ENCODE measurements at regions not wholly inside any gene's neighbourhood (a gene's known extent, or its start where the extent isn't known, plus 50 kb on each side); places are given as distances from the start of the nearest gene placed in this dataset.

DNA sequence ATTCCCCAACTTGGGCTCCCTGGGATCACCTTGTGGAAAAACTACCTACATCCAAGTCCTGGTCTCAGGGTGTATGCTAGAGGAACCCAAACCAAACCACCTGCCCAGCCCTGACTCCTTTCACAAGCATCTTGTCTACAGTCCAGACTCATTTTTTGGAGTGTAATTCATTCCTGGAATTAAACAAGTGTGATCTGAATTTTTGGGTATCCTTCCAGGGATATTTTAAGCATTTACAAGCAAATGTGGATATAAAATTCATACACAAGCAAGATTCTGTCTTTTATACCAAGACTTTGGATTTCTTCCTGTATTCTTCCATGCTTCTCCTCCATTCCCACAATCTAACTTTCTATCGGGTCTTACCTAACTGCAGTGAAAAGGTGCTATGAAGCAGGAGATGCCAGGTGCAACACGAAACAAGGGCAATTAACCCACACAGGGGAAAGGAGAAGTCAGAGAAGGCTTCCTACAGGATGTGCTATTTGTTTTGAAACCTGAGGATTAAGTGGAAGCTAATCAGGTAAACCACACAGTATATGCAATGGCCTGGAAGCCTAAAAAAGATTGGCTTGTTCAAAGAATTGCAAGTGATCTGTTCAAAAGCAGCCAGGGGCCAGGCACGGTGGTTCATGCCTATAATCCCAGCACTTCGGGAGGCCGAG, 417.2 kb upstream of the C16orf82 start:
- no peak for DNase-seq

DNA sequence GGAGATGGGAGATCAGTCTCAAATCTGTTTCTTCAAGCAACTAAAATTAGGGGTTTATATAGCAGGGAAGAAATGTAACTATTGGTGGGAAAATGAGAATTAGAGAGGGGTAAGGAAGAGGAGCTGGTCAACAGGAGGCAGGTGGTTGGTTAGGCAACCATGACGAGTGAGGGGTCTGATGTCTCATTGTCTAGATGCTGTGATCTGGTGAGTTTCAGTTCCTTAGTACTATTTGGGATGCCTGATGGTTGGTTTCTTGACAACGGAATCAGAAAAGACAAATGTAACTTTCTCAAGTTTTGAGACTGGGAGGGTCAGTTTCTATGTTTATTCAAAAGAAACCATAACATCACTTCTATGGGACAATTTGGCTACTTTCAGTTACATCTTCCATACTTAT, 415.3 kb upstream of the C16orf82 start:
- no peak for DNase-seq

DNA sequence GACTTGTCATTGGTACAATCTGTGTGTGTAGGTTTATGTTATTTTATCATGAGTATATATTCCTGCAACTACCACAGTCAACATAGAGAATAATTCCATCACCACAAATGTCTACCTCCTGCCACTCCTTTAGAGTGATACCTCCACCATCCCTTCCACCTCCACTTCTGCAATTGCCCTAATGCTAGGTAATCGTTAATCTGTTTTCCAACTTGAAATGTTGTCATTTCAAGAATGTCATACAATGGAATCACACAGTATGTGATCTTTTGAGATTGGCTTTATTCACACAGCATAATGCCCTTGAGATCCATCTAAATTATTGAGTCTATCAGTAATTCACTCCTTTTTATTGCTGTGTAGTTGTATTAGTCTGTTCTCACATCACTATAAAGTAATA, 414.8 kb upstream of the C16orf82 start:
- DNase-seq = no peak

DNA sequence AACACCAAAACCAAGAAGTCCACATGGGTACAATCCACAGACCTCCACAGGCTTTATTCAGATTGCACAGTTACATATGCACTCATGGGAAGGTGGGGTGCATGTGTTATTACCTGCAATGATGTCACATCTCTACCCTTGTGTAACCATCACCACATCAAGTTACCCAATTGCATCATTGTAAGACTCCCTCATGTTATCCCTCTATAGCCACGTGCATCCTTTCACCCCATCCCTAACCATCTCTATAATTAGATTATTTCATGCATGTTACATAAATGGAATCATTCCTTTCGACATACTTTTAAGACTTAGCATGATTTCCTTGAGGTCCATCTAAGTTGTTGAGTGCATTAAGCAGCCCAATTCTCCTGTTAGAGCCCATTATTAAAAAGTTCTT, 408.2 kb upstream of the C16orf82 start:
- DNase-seq = no peak

DNA sequence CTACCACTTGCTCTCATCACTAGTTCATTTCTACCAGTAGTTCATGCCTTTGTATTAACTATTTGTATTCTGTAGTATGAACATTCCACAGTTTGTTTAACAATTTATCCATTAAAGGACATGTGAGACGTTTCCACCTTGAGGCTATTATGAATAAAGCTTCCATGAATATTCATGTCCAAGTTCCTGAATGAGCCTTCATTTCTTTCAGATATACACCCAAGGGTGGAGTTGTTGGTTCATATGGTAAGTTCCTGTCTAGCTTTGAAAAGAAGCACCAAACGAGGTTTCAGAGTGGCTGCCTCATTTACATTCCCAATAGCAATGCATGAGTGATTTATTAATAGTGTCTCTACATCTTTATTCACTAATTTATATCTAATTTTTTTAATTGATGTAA, 407.8 kb upstream of the C16orf82 start:
- DNase-seq = no peak

DNA sequence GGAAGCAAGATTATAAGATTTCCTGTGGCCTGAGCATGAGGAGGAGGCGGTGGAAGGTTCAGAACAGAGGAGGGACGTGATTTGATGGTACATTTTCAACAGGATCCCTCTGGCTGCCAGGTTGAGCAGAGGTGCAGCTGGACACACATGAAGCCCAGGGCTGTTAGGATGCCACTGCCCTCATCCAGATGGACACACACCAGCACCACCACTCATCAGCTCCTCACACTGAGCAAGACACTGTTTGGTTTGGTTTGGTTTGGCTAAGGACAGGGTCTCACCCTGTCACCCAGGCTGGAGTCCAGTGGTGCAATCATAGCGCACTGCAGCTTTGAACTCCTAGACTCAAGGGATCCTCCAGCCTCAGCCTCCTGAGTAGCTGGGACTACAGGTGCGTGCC, 402.6 kb upstream of the C16orf82 start:
- DNase-seq = no peak

DNA sequence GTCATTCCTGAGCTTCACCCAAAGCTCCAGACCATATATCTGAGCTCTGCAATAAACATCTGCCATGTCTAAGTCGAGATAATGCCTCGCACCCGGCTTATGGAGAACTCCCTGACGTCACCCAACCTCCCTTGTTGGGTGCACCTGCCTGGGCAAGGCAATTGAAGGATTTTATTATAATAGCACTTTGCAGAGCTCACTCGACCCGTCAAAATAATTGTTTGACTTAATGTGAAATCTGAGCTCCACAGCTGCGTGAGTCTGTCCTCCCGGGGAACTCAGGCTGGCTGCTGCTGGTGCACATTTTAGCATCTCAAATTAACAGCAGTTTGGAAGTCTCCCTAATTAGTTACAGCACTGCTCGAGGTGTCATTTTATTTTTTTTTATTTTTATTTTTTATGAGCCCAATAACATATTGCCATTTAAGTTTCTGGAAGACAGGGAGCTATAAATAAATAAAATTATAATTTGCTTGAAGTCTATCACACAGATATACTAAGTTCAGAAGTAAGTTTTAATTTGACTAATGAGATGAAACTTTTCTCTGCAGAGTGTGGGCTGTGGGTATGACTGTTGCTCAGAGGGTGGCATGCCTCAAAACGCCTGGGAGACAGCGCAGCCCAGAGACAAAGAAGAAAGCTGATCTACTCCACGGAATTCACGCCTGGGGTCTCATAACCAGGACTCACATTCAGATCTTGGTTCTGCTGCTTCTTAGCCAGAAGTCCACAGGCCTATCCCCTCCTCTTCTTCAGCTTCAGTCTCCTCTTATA, 401.4 kb upstream of the C16orf82 start:
- peak in 4 of 56 donors; percentile 0 to 19 (median 11) for DNase-seq

DNA sequence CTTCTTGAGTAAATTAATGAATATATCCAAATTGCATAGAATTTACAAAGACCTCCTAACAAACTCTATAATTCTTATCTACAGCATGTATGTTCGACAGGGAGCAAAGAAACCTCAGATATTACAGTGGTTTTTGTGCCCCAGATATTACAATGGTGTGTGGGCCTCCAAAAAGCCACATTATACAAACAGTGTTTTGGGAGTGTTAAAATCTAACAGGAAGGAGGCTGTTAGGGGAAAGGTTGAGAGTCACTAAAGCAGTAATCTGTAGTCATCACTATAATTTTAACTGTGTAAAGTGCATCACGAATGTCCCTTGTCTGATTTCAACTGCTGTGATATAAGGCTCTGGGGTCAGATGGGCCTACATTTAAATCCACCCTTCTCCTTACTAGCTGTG, 400.2 kb upstream of the C16orf82 start:
- no peak for DNase-seq

DNA sequence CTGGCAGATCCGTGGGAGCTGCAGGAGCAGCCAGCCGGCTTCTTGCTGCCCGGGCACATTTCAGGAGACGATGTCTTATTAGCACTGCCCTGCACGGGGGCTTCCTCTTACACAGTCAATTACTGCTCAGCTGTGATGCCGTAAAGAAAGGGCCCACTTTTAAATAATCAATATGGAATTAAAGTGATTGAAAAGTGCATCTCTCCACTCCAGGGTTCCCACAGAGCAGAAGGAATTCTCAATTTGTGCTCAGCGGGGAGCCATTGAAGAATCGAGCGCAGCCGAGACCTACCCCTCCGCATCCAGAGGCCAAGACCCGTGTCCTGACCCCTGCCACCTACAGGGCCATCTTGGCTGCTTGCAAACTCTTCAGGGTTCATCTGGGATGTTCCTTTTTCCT, 399.4 kb upstream of the C16orf82 start:
- DNase-seq = no peak

DNA sequence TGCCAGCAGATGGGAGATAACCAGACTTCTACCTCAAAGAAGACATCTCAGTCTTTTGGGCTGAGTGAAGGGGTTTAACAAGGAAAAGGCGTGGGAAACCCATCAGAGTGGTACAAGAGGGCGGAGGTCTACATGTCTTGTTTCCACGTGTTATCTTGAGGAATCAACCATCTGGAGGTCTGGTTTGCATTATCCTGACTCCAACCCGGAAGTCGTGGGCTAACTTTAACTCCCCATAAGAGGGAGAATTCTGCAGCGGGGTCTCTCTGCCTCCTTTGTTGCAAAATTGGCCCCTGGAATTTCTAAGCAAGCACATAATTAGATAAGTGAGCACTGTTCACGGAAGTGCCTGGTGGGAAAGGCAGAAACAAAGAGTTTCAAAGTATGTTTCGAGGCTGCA, 398.7 kb upstream of the C16orf82 start:
- DNase-seq = no peak

DNA sequence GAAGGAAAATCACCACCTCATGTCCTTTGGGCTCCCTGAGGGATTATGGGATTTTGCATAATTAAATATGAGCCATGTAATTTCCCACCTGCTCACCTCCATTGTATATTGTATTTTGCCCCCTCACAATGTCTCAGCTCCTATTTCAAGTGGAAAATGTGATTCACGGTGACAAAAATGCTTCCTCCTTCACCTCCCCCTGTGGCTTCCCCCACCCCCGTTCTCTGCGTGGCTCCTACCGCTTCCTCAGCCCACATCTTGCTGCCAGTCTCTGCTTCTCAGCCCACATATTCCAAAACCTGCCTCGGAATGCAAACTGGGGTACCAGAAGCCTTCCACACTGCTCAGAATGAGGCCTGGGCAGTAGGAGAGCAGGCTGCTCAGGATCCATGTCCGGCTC, 394.5 kb upstream of the C16orf82 start:
- DNase-seq = peak in 13 of 56 donors; percentile 0 to 32 (median 6)

DNA sequence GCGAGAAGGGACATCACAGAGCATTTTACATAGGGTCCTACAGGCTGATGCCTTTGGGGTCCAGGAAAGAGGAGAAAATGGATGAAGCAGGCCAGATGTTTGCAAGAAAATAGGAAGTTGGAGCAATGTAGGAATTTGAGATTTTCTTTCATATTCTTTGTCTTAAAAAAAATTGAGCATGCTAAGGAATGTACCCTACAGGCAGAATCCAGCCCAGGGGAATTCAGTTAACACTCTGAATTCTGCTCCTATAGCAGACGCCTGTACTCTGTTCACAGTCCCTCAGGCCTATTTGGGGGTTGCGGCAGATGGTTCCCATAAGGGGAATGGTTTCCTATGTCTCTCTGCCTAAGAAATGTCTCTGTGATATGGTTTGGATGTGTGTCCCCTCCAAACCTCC, 393.7 kb upstream of the C16orf82 start:
- DNase-seq = no peak

DNA sequence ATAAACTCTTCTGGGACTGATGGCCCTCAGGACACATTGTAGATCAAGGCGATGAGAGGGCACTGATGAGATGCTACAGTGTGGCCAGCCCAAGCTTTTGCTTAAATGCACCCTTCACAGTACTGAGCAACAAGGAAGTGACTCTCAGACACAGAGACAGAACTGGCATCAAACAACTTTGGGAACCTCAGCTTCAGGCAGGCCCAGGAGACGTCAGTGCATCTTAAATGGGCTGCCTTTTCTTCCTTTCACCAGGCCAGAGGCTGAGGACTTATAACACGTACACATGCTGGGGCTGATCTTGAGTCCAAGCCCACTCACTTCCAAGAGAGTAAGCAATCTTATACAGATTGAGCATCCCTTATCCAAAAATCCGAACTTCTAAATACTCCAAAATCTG, 386.1 kb upstream of the C16orf82 start:
- no peak for DNase-seq

DNA sequence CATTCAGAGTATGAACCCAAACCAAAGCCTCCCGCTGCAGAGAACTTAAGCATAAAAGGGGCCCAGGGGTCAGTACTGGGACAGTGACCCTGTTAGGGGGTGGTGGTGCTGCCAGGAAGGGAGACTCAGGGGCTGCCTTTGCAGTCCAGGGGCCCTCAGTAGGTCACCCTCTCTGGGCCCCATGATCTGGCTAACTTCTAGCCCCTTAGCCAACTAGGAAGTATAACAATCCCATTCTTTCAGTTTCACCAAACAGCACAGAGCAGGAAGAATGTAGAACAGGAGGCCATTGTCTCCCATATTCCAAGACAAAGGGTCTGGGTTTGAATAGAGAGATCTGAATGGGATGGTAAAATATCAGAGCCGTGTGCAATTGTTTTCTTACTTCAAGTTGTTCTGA, 378.6 kb upstream of the C16orf82 start:
- peak in 33 of 56 donors; percentile 0 to 51 (median 24) for DNase-seq

DNA sequence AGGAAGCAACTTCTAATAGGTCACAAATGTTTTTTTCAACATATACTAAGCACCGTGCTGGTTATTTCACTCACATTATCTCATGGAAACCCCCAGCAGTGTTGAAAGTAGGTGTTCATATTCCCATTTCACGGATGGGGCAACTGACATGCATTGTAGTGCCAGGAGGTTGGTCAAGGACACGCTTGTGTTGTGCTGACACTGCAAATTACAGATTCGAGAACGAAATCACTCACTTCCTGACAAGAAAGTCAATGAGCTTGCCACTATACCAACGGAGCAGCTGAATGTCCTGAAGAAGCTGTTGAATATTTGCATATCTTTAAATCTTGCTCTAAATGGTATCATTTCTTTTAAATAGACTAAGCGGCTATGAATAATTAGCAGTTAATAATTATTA, 378.0 kb upstream of the C16orf82 start:
- DNase-seq = no peak

DNA sequence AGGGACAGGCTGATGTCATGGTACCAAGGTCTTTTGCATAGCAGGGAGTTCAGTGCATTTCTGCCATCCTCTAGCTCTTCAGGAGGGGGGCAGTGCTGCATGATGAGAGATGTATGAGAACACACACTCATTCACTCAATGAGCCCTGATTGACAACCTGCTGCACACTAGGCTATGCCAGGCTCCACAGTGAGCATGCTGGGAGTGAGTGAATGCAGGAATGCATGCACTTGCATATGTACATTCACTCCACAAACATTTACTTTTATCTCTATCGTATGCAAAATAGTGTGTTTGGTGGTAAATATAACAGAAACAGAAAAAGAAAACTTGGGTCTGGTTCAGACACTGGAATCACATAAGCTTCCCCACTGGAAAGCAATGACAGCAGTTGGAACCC, 374.1 kb upstream of the C16orf82 start:
- peak in 1 of 56 donors; percentile 4 for DNase-seq

DNA sequence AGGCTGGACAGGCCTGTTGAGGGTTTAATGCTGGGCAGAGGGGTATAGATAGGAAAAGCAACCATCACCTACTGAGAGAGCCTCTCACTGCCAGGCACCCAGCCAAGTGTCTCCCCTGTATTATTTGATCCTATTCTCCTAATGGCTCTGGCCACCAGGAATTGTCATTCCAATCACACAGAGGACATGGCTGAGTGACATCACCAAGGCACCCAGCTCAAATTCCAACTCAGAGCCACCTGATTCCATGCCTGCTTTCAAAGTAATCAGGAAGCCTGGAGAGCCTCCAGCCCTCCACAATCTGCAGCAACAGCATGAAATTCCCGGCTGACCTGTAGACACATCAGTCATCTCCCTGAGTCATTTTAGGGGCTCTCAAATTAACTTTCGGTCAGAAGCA, 368.9 kb upstream of the C16orf82 start:
- DNase-seq = no peak

DNA sequence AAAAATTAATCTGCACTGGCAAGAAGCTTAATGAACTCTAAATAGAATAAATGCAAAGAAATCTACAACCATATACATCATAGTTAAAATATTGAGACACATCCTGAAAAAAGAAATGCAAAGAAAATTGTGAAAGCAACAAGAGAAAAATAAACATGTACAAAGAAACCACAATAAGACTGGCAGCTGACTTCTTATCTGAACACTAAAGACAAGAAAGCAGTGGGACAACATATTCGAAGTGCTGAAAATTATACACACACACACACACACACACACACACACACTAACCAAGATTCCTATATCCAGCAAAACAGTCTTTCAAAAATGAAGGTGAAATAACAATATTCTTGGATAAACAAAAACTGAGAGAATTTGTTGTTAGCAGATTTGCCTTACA, 366.5 kb upstream of the C16orf82 start:
- no peak for DNase-seq

DNA sequence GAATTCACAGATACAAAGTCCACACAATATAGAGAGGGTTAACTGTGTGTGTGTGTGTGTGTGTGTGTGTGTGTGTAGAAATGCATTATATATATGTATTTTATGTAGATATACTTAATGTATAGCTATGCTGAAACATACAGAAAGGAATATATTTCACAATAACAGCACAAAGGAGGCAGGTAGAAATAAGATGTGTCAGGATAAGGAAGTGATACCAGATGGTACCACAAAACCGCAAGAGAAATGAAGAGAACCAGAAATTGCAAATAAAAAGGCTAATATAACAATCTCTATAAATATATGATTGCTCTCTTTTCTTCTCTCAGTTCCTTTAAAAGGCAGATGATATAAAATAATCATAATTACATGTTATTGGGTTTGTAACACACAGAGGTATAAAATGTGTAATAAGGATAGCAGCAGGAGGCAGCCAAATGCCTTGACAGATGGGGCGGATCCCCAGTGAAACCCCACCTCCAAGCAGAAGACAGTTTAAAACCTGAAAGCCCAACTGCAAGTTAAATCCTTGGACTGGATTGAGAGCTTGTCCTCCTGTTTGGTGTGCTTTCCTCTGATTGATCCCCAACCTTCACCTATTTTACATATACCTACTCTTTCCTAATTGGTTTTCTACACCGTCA, 365.4 kb upstream of the C16orf82 start:
- no peak for DNase-seq

DNA sequence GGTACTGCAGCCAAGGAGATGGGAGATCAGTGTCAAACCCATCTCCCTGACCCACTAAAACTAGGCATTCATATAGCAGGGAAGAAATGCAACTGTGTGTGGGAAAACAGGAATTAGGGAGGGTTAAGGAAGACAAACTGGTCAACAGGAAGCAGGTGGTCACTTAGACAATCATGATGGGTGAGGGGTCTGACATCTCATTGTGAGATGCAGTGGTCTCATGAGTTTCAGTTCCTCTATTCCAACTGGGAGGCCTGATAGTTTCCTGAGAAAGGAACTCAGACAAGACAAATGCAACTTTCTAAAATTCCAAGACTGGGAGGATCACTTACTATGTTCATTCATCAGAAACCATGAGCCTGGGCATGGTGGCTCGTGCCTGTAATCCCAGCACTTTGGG, 361.4 kb upstream of the C16orf82 start:
- no peak for DNase-seq

DNA sequence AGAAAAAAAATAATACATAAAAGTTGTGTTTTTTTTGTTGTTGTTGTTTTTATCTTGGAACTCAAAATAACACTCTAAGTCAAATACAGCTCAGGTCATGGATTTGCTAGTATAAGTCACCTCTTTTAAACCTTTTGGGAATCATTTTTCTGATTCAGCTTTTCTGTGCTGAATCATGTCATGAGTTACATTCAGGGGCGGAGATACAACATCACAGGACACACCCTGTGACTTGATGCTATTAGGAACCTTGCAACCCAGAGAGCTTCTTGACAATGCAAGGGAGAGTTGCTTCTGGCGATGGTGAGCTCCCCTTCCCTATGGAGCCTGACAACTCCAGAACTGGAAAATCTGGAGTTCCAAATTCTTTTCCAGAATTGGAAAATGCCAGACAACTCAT, 358.3 kb upstream of the C16orf82 start:
- DNase-seq = no peak

DNA sequence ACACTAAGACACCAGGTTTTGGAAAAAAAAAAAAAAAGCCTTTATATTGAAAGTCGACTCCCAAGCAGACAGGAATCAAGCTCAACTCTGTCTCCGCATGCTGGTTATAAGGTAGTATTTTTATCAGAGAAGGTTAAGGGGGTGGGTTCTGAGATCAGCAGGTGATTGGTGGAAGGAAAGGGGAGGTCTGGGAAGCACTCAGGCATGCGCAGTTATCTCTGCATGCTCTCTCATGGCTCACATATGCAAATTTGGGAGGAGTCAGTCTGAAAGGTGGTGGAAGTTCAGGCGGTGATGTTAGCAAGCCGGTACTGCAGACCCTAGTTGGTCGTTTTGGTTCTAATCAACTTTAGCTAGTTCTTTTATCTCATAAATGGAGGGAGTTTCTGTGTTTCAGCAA, 357.6 kb upstream of the C16orf82 start:
- DNase-seq = no peak

DNA sequence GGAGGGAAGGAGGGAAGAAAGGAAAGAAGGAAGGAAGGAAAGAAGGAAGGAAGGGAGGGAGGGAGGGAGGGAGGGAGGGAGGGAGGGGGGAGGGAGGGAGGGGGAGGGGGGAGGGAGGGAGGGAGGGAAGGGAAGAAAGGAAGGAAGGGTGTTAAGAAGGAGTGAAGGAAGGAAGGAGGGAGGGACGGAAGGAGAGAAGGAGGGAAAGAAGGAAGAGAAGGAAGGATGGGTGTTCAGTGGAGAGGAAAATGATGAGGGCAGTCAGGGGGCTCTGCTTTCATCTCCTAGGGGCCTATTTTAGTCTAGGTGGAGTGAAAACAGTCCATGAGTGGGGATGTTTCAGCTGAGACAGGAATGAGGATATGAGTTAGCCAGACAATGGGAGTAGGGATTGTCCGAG, 357.0 kb upstream of the C16orf82 start:
- no peak for DNase-seq

Measured in nucleus accumbens (tissue), 56 donors.